DMS114 treated with DMSO at 0.1 percent for 48 hours (cell line): ENCODE measurements at regions not wholly inside any gene's neighbourhood (a gene's known extent, or its start where the extent isn't known, plus 50 kb on each side); places are given as distances from the start of the nearest gene placed in this dataset.

Experiments used
- DNase-seq: peaks from one replicate; lab custom pipeline; 2025; ENCODE audit not compliant: unreplicated experiment; lab: John Stamatoyannopoulos, UW

GRCh38 chr6:84466511-84466910 lies 239.1 kb upstream of the CEP162 start:
- no peak for DNase-seq

GRCh38 chr6:84464471-84464870 lies 237.0 kb upstream of the CEP162 start:
- no peak for DNase-seq

- DNase-seq = no peak
Observed at GRCh38 chr6:84462698-84463097, 235.3 kb upstream of the CEP162 start.

GRCh38 chr6:84461461-84461860 lies 234.0 kb upstream of the CEP162 start:
- DNase-seq = no peak

GRCh38 chr6:84460491-84460890 lies 233.0 kb upstream of the CEP162 start:
- no peak for DNase-seq

- no peak for DNase-seq
Observed at GRCh38 chr6:84459401-84459800, 232.0 kb upstream of the CEP162 start.

- no peak for DNase-seq
Observed at GRCh38 chr6:84458271-84458670, 230.8 kb upstream of the CEP162 start.

- DNase-seq = no peak
Observed at GRCh38 chr6:84457276-84457675, 229.8 kb upstream of the CEP162 start.

- no peak for DNase-seq
Observed at GRCh38 chr6:84456803-84457202, 229.4 kb upstream of the CEP162 start.

GRCh38 chr6:84455511-84456029 lies 228.1 kb upstream of the CEP162 start:
- no peak for DNase-seq

- no peak for DNase-seq
Observed at GRCh38 chr6:84453499-84453898, 226.1 kb upstream of the CEP162 start.

GRCh38 chr6:84450018-84450417 lies 222.6 kb upstream of the CEP162 start:
- DNase-seq = no peak

- DNase-seq = no peak
Observed at GRCh38 chr6:84449220-84449619, 221.8 kb upstream of the CEP162 start.

GRCh38 chr6:84448331-84448730 lies 220.9 kb upstream of the CEP162 start:
- no peak for DNase-seq

- no peak for DNase-seq
Observed at GRCh38 chr6:84447651-84448050, 220.2 kb upstream of the CEP162 start.

- no peak for DNase-seq
Observed at GRCh38 chr6:84445068-84445467, 217.6 kb upstream of the CEP162 start.

- no peak for DNase-seq
Observed at GRCh38 chr6:84442208-84442607, 214.8 kb upstream of the CEP162 start.

- no peak for DNase-seq
Observed at GRCh38 chr6:84441456-84441855, 214.0 kb upstream of the CEP162 start.

- DNase-seq = no peak
Observed at GRCh38 chr6:84434550-84434949, 207.1 kb upstream of the CEP162 start.

- DNase-seq = no peak
Observed at GRCh38 chr6:84432619-84433018, 205.2 kb upstream of the CEP162 start.

- peak; percentile 1 for DNase-seq
Observed at GRCh38 chr6:84428300-84428907, 201.0 kb upstream of the CEP162 start.

- DNase-seq = no peak
Observed at GRCh38 chr6:84425971-84426705, 198.7 kb upstream of the CEP162 start.

GRCh38 chr6:84424956-84425355 lies 197.5 kb upstream of the CEP162 start:
- no peak for DNase-seq
